H9 (cell line): ENCODE measurements at regions not wholly inside any gene's neighbourhood (a gene's known extent, or its start where the extent isn't known, plus 50 kb on each side); places are given as distances from the start of the nearest gene placed in this dataset.

Source experiments
- DNase-seq: peaks from one replicate; pipeline ENCODE4 v3.0.0-alpha.2; 2017
- H2AFZ ChIP-seq: one replicate; pipeline ENCODE4 v1.6.1; 2013; ENCODE audit warnings: mild to moderate bottlenecking, low read length, control low read depth, moderate library complexity
- H2AK5ac ChIP-seq: 2 replicates; pipeline ENCODE4 v1.6.1; 2013; ENCODE audit warnings: low read length, control low read depth, mixed read lengths; ENCODE audit not compliant: insufficient read length
- H2BK120ac ChIP-seq: one replicate; pipeline ENCODE4 v1.6.1; 2013; ENCODE audit warnings: low read depth, mild to moderate bottlenecking, low read length, control low read depth, inconsistent platforms; ENCODE audit not compliant: poor library complexity, severe bottlenecking
- H2BK12ac ChIP-seq: 2 replicates; pipeline ENCODE4 v1.6.1; 2013; ENCODE audit warnings: low read length, control low read depth, mixed read lengths, low read depth; ENCODE audit not compliant: insufficient read length
- H2BK15ac ChIP-seq: 2 replicates; pipeline ENCODE4 v1.6.1; 2013; ENCODE audit warnings: low read depth, low read length, control low read depth
- H2BK20ac ChIP-seq: one replicate; pipeline ENCODE4 v1.6.1; 2013; ENCODE audit warnings: low read depth, mild to moderate bottlenecking, low read length, control low read depth, inconsistent platforms; ENCODE audit not compliant: poor library complexity, severe bottlenecking
- H2BK5ac ChIP-seq: 2 replicates; pipeline ENCODE4 v1.6.1; 2013; ENCODE audit warnings: low read length, control low read depth, mixed read lengths; ENCODE audit not compliant: insufficient read length
- H3K14ac ChIP-seq: 2 replicates; pipeline ENCODE4 v1.6.1; 2013; ENCODE audit warnings: low read length, control low read depth; ENCODE audit not compliant: insufficient read depth
- H3K18ac ChIP-seq: 2 replicates; pipeline ENCODE4 v1.6.1; 2013; ENCODE audit warnings: low read depth, mild to moderate bottlenecking, mixed read lengths, low read length, control low read depth; ENCODE audit not compliant: insufficient read length
- H3K23ac ChIP-seq: 2 replicates; pipeline ENCODE4 v1.6.1; 2013; ENCODE audit warnings: low read length, control low read depth, mixed read lengths, low read depth; ENCODE audit not compliant: insufficient read length
- H3K23me2 ChIP-seq: 2 replicates; pipeline ENCODE4 v1.6.1; 2013; ENCODE audit warnings: low read depth, mild to moderate bottlenecking, mixed read lengths, low read length, control low read depth; ENCODE audit not compliant: insufficient read length, poor library complexity, severe bottlenecking
- H3K27ac ChIP-seq: 2 replicates; pipeline ENCODE4 v1.5.1; 2013; ENCODE audit warnings: low read length, control low read depth, mixed read lengths, low read depth; ENCODE audit not compliant: insufficient read length
- H3K27me3 ChIP-seq: 2 replicates; pipeline ENCODE4 v1.6.1; 2013; ENCODE audit warnings: low read length, control low read depth, inconsistent platforms; ENCODE audit not compliant: insufficient read depth
- H3K4ac ChIP-seq: 2 replicates; pipeline ENCODE4 v1.6.1; 2013; ENCODE audit warnings: low read depth, mild to moderate bottlenecking, control low read depth, inconsistent platforms, low read length, moderate library complexity
- H3K4me1 ChIP-seq: 2 replicates; pipeline ENCODE4 v1.6.1; 2013; ENCODE audit warnings: low read length, control low read depth, inconsistent platforms; ENCODE audit not compliant: insufficient read depth
- H3K4me2 ChIP-seq: 2 replicates; pipeline ENCODE4 v1.6.1; 2013; ENCODE audit warnings: low read length, control low read depth, mixed read lengths; ENCODE audit not compliant: insufficient read length, insufficient read depth
- H3K56ac ChIP-seq: 2 replicates; pipeline ENCODE4 v1.6.1; 2013; ENCODE audit warnings: low read depth, mild to moderate bottlenecking, mixed read lengths, low read length, control low read depth; ENCODE audit not compliant: insufficient read length
- H3K79me1 ChIP-seq: 2 replicates; pipeline ENCODE4 v1.6.1; 2013; ENCODE audit warnings: low read depth, mild to moderate bottlenecking, moderate library complexity, low read length, control low read depth, inconsistent platforms; ENCODE audit not compliant: insufficient read depth, poor library complexity, severe bottlenecking
- H3K79me2 ChIP-seq: 2 replicates; pipeline ENCODE4 v1.6.1; 2013; ENCODE audit warnings: low read length, control low read depth, inconsistent platforms; ENCODE audit not compliant: insufficient read depth
- H3K9ac ChIP-seq: 2 replicates; pipeline ENCODE4 v1.6.1; 2013; ENCODE audit warnings: low read length, control low read depth, mixed read lengths; ENCODE audit not compliant: insufficient read length; ENCODE audit errors: extremely low read depth
- H3K9me3 ChIP-seq: one replicate; pipeline ENCODE4 v1.6.1; 2013; ENCODE audit warnings: low read depth, low read length, inconsistent platforms; ENCODE audit not compliant: control insufficient read depth
- H3T11ph ChIP-seq: one replicate; pipeline ENCODE4 v1.6.1; 2013; ENCODE audit warnings: mild to moderate bottlenecking, low read length, control low read depth, inconsistent platforms
- H4K20me1 ChIP-seq: one replicate; pipeline ENCODE4 v1.6.1; 2013; ENCODE audit not compliant: control insufficient read depth, insufficient read length, insufficient read depth
- H4K5ac ChIP-seq: 2 replicates; pipeline ENCODE4 v1.6.1; 2013; ENCODE audit warnings: low read depth, mild to moderate bottlenecking, mixed read lengths, low read length, control low read depth; ENCODE audit not compliant: insufficient read length
- H4K8ac ChIP-seq: replicated peaks from 2 replicates; pipeline ENCODE4 v1.6.1; 2013; ENCODE audit warnings: low read length, control low read depth, mixed read lengths, low read depth; ENCODE audit not compliant: insufficient read length
- H4K91ac ChIP-seq: 2 replicates; pipeline ENCODE4 v1.6.1; 2013; ENCODE audit warnings: low read depth, mild to moderate bottlenecking, moderate library complexity, mixed read lengths, low read length, control low read depth; ENCODE audit not compliant: insufficient read length
- H3K27ac Mint-ChIP-seq, 3 experiments: 2 replicates in 2 of 3; 3 replicates in 1 of 3; pipeline ENCODE4 v1.8.0; 2020 to 2021; ENCODE audit warnings: mixed read lengths in 3 of 3, mild to moderate bottlenecking in 1 of 3, moderate library complexity in 1 of 3
- H3K27me3 Mint-ChIP-seq: 2 replicates; pipeline ENCODE4 v1.8.0; 2021; ENCODE audit warnings: low read depth, mild to moderate bottlenecking, moderate library complexity, mixed read lengths
- H3K36me3 Mint-ChIP-seq, 3 experiments: 2 replicates in 2 of 3; 3 replicates in 1 of 3; pipeline ENCODE4 v1.8.0; 2020 to 2021; ENCODE audit warnings: low read depth in 3 of 3, mixed read lengths in 3 of 3; ENCODE audit not compliant: insufficient read depth in 1 of 3
- H3K4me1 Mint-ChIP-seq, 2 experiments: 2 replicates each; pipeline ENCODE4 v1.8.0; 2020; ENCODE audit warnings: mixed read lengths in 2 of 2
- H3K4me3 Mint-ChIP-seq, 2 experiments: 2 replicates in 1 of 2; 3 replicates in 1 of 2; pipeline ENCODE4 v1.8.0; 2020 to 2021; ENCODE audit warnings: mild to moderate bottlenecking in 2 of 2, mixed read lengths in 2 of 2, moderate library complexity in 1 of 2
- H3K9me3 Mint-ChIP-seq, 2 experiments: 2 replicates in 1 of 2; 3 replicates in 1 of 2; pipeline ENCODE4 v1.8.0; 2020; ENCODE audit warnings: mild to moderate bottlenecking in 2 of 2, mixed read lengths in 2 of 2, moderate library complexity in 1 of 2
- WGBS: extraction: QIAGEN DNeasy Blood & Tissue Kit; methylation state at CpG from one replicate; pipeline ENCODE4 v1.1.7; 2013; ENCODE audit warnings: missing lambda C conversion rate, low lambda C conversion rate, mixed read lengths; ENCODE audit not compliant: insufficient read length; ENCODE audit errors: extremely low coverage; 5-methylcytosine and 5-hydroxymethylcytosine counted together
- TF ChIP-seq, protein P1 (sequence below): fragments of 200-600 bp; sonication (generic); conservative IDR thresholded peaks from 3 replicates; pipeline ENCODE4 v1.8.0; 2021; ENCODE audit warnings: antibody characterized with exemption, mild to moderate bottlenecking

DNA sequence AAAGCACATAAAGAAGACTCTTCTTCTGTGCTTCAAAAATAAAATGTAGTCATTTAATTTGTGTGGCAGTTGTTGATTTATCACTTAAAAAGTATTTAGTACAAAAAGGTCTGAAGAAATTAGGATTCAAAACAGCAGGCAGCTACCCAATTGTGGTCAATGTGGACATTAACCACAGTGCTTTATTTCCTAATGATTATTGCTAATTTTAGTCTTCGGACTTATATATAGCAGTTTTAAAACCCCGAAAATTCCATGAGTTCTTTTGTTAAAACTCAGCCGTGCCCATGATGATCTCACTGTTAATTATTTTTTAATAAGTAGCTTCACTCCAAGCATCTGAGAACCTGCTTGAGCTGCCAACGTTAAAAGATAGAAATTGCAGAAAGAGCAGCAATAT lies 594.3 kb downstream of the STK39 start:
- Histone ChIP-seq H3K79me2 (no peaks in the 10 kb centered on the region), H2BK5ac (no peak overlapping the region), H3K56ac (no peak overlapping the region), H3K23ac (no peak overlapping the region), H3K23me2 (no peaks in the 10 kb centered on the region), H3K4me2 (no peak overlapping the region), H3K14ac (no peak overlapping the region), H3K27ac (no peak overlapping the region), H2BK12ac (no peak overlapping the region), H4K20me1 (no peaks in the 10 kb centered on the region), H3K27me3 (no peaks in the 10 kb centered on the region), H3T11ph (no peak overlapping the region), H4K5ac (no peak overlapping the region), H2BK20ac (no peak overlapping the region), H3K4me1 (no peaks in the 10 kb centered on the region), H4K8ac (no peak overlapping the region), H3K4ac (no peak overlapping the region), H2AK5ac (no peak overlapping the region), H3K9ac (no peak overlapping the region), H2BK120ac (no peak overlapping the region), H3K79me1 (no peaks in the 10 kb centered on the region), H2AFZ (no peak overlapping the region), H2BK15ac (no peak overlapping the region), H4K91ac (no peak overlapping the region), H3K9me3 (no peaks in the 10 kb centered on the region), H3K18ac (no peak overlapping the region)
- H3K4me3 Mint-ChIP-seq, result no peak overlapping the region
- peaks cover 0 to 6% (median 0%) of the 10 kb centered on the region in 3 experiments; a peak in 4 of 7 replicates for H3K36me3 Mint-ChIP-seq
- no peaks in the 10 kb centered on the region for H3K9me3 Mint-ChIP-seq
- no peaks in the 10 kb centered on the region for H3K27me3 Mint-ChIP-seq
- no CpG with 5 or more reads among the region's 4 CpGs for WGBS
- no peak overlapping the region for H3K27ac Mint-ChIP-seq
- TF ChIP-seq, protein P1, sequence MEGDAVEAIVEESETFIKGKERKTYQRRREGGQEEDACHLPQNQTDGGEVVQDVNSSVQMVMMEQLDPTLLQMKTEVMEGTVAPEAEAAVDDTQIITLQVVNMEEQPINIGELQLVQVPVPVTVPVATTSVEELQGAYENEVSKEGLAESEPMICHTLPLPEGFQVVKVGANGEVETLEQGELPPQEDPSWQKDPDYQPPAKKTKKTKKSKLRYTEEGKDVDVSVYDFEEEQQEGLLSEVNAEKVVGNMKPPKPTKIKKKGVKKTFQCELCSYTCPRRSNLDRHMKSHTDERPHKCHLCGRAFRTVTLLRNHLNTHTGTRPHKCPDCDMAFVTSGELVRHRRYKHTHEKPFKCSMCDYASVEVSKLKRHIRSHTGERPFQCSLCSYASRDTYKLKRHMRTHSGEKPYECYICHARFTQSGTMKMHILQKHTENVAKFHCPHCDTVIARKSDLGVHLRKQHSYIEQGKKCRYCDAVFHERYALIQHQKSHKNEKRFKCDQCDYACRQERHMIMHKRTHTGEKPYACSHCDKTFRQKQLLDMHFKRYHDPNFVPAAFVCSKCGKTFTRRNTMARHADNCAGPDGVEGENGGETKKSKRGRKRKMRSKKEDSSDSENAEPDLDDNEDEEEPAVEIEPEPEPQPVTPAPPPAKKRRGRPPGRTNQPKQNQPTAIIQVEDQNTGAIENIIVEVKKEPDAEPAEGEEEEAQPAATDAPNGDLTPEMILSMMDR, result no peak
- H3K4me1 Mint-ChIP-seq, result peaks cover 9 to 19% of the 10 kb centered on the region in 2 experiments
- no peak for DNase-seq
